8988T (cell line): ENCODE measurements at regions not wholly inside any gene's neighbourhood (a gene's known extent, or its start where the extent isn't known, plus 50 kb on each side); places are given as distances from the start of the nearest gene placed in this dataset.

ENCODE experiments used
- DNase-seq: peaks from one replicate; pipeline ENCODE4 v3.0.0; 2011

GRCh38 chr18:30288662-30289414 is 753.7 kb downstream of the DSC3 start:
- DNase-seq, result no peak

- DNase-seq, result no peak
Observed at GRCh38 chr18:30280861-30281470, 761.6 kb downstream of the DSC3 start.

GRCh38 chr18:30280186-30280585 is 762.4 kb downstream of the DSC3 start:
- no peak for DNase-seq

- DNase-seq, result no peak
Observed at GRCh38 chr18:30277676-30278075, 764.9 kb downstream of the DSC3 start.

- no peak for DNase-seq
Observed at GRCh38 chr18:30271716-30272115, 770.8 kb downstream of the DSC3 start.

- no peak for DNase-seq
Observed at GRCh38 chr18:30265190-30265589, 777.4 kb downstream of the DSC3 start.

GRCh38 chr18:30254331-30254730 is 788.2 kb downstream of the DSC3 start:
- DNase-seq, result no peak

GRCh38 chr18:30248056-30248455 is 794.5 kb downstream of the DSC3 start:
- no peak for DNase-seq

- DNase-seq, result no peak
Observed at GRCh38 chr18:30245766-30246455, 796.6 kb downstream of the DSC3 start.

GRCh38 chr18:30234755-30235154 is 807.8 kb downstream of the DSC3 start:
- DNase-seq, result no peak

- DNase-seq, result no peak
Observed at GRCh38 chr18:30211112-30211511, 831.4 kb downstream of the DSC3 start.

GRCh38 chr18:30208546-30208945 is 834.0 kb downstream of the DSC3 start:
- no peak for DNase-seq

GRCh38 chr18:30192216-30192615 is 850.3 kb downstream of the DSC3 start:
- no peak for DNase-seq

GRCh38 chr18:30186245-30186644 is 856.3 kb downstream of the DSC3 start:
- no peak for DNase-seq

GRCh38 chr18:30177056-30177455 is 865.5 kb downstream of the DSC3 start:
- DNase-seq, result peak; percentile 17

- no peak for DNase-seq
Observed at GRCh38 chr18:30175621-30176225, 866.8 kb downstream of the DSC3 start.

- no peak for DNase-seq
Observed at GRCh38 chr18:30175061-30175574, 867.4 kb downstream of the DSC3 start.

- DNase-seq, result no peak
Observed at GRCh38 chr18:30163573-30163972, 879.0 kb downstream of the DSC3 start.

- DNase-seq, result no peak
Observed at GRCh38 chr18:30160124-30160523, 882.4 kb downstream of the DSC3 start.

- no peak for DNase-seq
Observed at GRCh38 chr18:30150586-30151250, 891.8 kb downstream of the DSC3 start.

- no peak for DNase-seq
Observed at GRCh38 chr18:30149585-30149984, 893.0 kb downstream of the DSC3 start.

GRCh38 chr18:30142870-30143269 is 899.7 kb downstream of the DSC3 start:
- DNase-seq, result no peak

- DNase-seq, result no peak
Observed at GRCh38 chr18:30142248-30142647, 900.3 kb downstream of the DSC3 start.
